ENCODE measurements at regions not wholly inside any gene's neighbourhood (a gene's known extent, or its start where the extent isn't known, plus 50 kb on each side); places are given as distances from the start of the nearest gene placed in this dataset.

- TF ChIP-seq EGR1 (IDR thresholded peaks at IDR 0.05; ENCODE audit: borderline replicate concordance in 1 of 2, low read depth in 2 of 2, low read length in 2 of 2) (no peak), RAD21 (IDR thresholded peaks at IDR 0.05; ENCODE audit: insufficient read depth, low read depth, low read length) (no peak), ZNF274 (IDR thresholded peaks at IDR 0.05; ENCODE audit: insufficient read depth, insufficient read length) (no peak), CTCF (IDR thresholded peaks at IDR 0.05 in 2 of 3, conservative IDR thresholded peaks at IDR 0.05 in 1 of 3; ENCODE audit: control insufficient read depth in 2 of 3, extremely low read depth in 1 of 3, insufficient read depth in 1 of 3, low read depth in 3 of 3, low read length in 3 of 3) (no peak), ATF3 (IDR thresholded peaks at IDR 0.05; ENCODE audit: borderline replicate concordance, extremely low read depth, low read depth, low read length) (no peak), RCOR1 (conservative IDR thresholded peaks at IDR 0.05; ENCODE audit: low read depth, low read length) (no peak), BCLAF1 (IDR thresholded peaks at IDR 0.05) (no peak), EZH2 (IDR thresholded peaks at IDR 0.05; ENCODE audit: borderline replicate concordance, control insufficient read depth, low read depth, low read length) (no peak)
Measured at GRCh38 chr2:2867397-2867979, 510.1 kb downstream of the EIPR1 start.

Data from GM12878 (cell line).